Lung microvascular endothelial cell (primary cell): ENCODE measurements at regions not wholly inside any gene's neighbourhood (a gene's known extent, or its start where the extent isn't known, plus 50 kb on each side); places are given as distances from the start of the nearest gene placed in this dataset.

ENCODE experiments used
- DNase-seq, 2 donors: peaks; one replicate each; pipeline versions ENCODE4 v3.0.0 to v3.0.0-alpha.2; 2010; ENCODE audit warnings: low read depth in 2 of 2

- peak in 1 of 2 donors; percentile 1 for DNase-seq
These were observed 59.6 kb upstream of the DRP2 start for GRCh38 chrX:101160001-101160400.

GRCh38 chrX:101163166-101163565 lies 56.4 kb upstream of the DRP2 start:
- no peak for DNase-seq

GRCh38 chrX:101164766-101165590 lies 54.6 kb upstream of the DRP2 start:
- DNase-seq, result no peak
